ENCODE measurements at regions not wholly inside any gene's neighbourhood (a gene's known extent, or its start where the extent isn't known, plus 50 kb on each side); places are given as distances from the start of the nearest gene placed in this dataset.
"Not testable (repeated sequence)": the region's sequence is repeated elsewhere in the genome, so short reads cannot be mapped to it uniquely, and the experiment has no call there.

DNA sequence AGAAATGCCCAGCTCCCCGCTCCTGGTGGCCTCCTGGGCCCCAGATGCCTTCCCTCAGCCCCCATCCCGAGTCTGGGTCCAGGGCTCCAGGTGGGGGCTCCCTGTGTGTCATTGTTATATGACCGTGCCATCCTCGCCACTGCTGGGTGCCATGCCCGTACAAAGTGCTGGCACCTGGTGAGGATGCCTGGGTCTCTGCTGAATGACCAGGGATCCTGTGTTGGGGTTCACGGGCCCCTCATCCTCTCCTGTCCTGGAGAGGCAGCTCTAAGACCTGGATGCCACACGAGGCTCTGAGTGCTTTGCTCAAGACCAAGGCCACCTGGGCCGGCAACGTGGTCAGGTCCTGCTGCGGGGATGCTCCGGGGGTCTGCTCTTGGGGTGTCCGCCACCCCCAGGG is 206.5 kb downstream of the BANP start:
- DNase-seq (ENCODE audit: low read depth, low spot score); POLR2A ChIA-PET; CTCF ChIA-PET; H3K4me3 ChIP-seq (ENCODE audit: low read depth, low read length): not testable (repeated sequence)

DNA sequence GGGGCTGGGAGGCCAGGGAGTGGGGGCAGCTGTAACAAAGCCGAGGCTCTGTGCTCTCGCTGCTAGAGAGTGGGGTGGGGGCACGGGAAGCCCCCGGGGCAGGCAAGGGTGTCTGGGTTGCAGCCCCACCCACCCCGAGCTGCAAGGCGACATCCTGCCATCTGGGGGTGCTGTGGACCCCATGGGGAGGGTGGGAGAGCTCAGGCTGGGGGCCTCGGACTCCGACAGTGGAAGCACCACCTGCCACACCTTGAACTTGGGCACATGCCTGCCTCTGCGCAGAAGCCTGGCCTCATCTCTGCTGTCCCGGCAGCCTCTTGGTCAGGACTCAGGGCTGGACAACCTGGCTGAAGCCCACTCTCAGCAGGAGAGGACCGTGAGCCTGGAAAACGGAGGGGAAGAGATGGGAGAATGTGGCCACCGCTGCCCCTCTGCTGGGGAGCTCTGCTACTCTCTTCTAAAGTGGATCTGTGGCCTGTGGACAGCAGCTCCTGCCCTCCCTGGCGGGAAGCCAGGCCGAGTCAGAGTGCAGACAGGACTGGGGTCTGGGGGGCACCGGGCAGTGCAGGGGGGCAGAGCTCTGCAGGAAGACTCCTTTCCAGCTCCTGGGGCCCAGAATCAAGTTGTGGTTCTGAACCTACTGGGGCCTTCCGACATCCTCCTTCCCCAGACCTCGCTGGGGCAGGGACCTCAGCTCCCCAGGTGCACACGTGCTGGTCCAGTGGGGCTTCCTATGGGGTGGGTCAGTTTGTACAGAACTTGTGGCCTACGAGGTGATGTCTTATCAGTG is 207.2 kb downstream of the BANP start:
- CTCF ChIA-PET; POLR2A ChIA-PET; DNase-seq (ENCODE audit: low read depth, low spot score); H3K4me3 ChIP-seq (ENCODE audit: low read depth, low read length): not testable (repeated sequence)

DNA sequence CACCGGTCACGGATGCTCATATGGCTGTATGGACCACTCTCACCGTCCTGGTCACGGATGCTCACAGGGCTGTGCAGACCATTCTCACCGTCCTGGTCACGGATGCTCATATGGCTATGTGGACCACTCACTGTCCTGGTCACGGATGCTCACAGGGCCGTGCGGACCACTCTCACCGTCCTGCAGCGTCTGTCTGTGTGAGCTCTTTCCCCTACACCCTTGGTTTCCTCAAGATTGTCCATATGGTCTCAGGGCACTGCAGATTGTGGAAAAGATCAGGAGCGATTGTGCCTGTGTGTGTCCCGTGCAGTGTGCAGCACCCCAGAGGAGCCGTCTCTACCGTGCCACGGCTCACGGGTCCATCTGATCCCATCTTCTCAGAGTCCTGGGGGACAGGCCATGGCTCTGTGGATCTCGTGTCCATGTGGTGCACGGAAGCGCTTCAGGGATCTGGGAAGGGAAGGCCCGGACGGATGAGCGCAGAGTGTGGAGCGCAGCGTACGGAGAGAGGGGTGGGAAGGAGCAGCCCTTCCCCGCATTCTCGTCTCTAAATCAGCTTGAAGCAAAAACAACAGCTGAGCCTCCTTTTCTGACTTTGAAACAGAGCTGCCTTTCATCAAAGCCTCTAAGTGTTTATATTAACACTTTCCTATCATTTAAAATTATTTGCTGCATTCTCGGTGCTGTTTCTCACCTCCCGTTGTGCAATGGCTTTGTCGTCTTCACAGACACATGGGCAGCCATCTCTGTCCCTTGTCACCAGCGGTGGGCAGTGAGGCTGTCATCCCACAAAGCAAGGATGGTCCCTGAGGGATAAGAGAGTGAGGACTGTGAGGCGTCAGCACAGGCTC is 208.0 kb downstream of the BANP start:
- CTCF ChIA-PET; POLR2A ChIA-PET; DNase-seq (ENCODE audit: low read depth, low spot score): not testable (repeated sequence)

DNA sequence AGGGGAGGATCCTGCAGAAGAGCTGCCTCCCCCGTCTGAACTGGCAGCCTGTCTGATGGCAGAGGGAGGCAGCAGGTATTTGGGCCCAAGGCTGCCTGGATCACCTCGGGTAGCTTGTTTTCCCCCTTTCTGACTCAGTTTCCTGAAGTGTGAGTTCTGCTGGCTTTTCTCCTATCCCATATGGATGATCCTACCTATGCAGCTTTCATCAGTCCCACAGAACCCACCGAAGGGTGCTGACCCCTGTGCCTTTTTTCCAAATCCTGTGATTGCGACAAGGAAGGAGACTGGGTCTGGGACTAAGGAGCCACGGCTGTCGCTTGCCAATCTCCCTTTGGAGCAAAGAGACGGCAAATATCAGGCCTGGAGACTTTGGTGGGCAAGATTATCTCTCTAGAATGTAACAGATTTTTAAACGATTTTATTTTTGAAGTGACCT is 208.7 kb downstream of the BANP start:
- H3K4me3 ChIP-seq (ENCODE audit: low read depth, low read length); POLR2A ChIA-PET; CTCF ChIA-PET; DNase-seq (ENCODE audit: low read depth, low spot score): not testable (repeated sequence)

More for the DNA sequence above, 208.0 kb downstream of the BANP start:
- H3K4me3 ChIP-seq (ENCODE audit: low read depth, low read length): not testable (repeated sequence)

DNA sequence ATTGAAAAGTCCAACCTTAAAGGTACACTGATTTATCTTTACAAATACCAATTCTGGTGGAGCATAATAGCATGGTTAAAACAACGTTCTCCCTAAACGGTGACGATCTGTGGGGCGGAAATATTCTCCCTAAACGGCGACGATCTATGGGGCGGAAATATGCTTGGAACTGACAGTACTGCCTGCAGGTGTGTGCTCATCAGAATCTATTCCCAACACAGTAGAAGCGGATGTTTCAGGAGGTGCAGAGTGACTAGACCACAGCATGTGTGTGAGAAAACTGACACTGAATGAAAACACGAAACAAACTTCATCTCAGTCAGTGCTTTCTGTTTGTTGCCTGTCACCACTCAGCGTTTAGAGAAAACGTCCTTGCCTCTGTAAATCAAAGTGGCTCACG is 210.0 kb downstream of the BANP start:
- POLR2A ChIA-PET; H3K4me3 ChIP-seq (ENCODE audit: low read depth, low read length); DNase-seq (ENCODE audit: low read depth, low spot score); CTCF ChIA-PET: not testable (repeated sequence)

DNA sequence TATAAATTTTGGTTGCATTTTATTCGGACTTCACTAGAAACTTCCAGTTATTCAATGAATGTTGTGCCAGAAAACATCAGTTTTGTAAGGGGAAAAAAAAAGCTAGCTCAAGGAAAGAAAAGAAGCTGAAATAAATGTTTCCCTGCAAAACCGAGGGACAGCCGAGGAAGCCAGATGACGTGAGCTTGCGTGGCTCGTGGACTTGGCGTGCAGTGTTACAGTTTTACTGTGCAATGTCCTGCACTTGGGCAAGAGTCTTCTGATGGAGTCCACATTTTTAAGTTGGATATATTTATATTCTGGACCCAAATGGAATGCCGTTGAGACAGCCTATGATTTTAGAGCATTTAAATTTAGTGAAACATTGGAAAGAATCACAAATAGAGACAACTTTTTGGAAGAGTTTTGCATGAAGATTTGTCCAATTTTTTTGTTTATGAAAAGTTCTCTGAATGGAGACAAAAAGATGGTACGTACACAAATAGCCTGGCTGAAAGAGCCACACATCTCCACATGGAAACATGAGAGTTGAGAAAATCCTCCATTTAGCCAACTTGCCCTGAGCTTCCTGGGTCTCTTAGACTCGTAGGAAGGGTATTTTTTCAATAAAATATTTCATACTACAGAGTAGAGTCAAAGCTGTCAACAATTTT is 210.5 kb downstream of the BANP start:
- POLR2A ChIA-PET; CTCF ChIA-PET; DNase-seq (ENCODE audit: low read depth, low spot score); H3K4me3 ChIP-seq (ENCODE audit: low read depth, low read length): not testable (repeated sequence)

DNA sequence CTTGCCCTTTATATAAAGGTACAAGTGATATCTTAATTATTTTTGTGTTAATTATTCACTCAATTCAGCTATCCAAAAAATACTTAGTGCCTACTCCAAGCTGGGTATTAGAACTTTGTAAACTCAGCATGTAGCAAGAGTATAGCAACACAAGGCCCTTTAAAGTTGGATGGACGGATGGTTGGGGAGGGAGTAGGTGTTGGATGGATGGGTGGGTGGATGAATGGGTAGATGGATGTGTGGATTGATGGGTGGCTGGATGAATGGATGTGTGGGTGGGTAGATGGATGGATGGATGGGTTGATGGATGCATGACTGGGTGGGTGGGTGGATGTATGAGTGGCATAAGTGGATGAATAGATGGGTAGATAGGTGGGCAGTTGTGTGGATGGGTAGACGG is 211.5 kb downstream of the BANP start:
- not testable (repeated sequence) for DNase-seq (ENCODE audit: low read depth, low spot score)

DNA sequence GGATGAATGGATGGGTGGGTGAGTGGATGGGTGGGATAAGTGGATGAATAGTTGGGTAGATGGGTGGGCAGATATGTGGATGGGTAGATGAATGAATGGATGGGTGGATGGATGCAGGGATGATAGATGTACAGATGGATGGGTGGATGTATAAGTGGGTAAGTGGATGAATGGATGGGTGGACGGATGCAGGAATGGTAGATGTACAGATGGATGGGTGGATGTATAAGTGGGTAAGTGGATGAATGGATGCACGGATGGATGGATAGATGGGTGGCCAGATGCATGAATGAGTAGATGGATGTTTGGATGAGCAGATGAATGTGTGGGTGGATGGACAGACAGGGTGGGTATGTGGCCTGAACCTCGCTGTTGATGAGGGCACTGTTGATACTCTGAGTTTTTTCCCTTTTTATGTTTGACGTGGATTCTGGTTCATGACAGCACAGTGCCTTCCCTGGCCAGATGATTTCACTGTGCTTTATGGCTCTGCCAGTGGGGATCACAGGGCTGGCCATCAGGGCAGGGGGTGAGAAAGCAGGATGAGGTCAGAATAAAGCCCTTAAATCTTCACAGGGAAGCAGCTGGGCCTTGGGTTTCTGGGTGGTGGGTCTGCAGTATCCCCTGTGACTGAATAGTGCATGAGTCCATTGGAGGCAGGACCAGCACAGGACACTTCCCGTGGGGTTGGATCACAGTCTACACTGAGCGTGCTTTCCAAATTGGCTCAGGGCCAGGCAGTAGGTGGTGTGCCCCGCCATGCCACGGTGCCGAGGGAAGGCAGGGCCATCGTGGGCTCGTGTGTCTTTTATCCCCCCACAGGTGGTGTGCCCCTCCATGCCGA is 213.2 kb downstream of the BANP start:
- DNase-seq (ENCODE audit: low read depth, low spot score); H3K4me3 ChIP-seq (ENCODE audit: low read depth, low read length); POLR2A ChIA-PET; CTCF ChIA-PET: not testable (repeated sequence)

More for the DNA sequence above, 211.5 kb downstream of the BANP start:
- CTCF ChIA-PET; POLR2A ChIA-PET; H3K4me3 ChIP-seq (ENCODE audit: low read depth, low read length): not testable (repeated sequence)

DNA sequence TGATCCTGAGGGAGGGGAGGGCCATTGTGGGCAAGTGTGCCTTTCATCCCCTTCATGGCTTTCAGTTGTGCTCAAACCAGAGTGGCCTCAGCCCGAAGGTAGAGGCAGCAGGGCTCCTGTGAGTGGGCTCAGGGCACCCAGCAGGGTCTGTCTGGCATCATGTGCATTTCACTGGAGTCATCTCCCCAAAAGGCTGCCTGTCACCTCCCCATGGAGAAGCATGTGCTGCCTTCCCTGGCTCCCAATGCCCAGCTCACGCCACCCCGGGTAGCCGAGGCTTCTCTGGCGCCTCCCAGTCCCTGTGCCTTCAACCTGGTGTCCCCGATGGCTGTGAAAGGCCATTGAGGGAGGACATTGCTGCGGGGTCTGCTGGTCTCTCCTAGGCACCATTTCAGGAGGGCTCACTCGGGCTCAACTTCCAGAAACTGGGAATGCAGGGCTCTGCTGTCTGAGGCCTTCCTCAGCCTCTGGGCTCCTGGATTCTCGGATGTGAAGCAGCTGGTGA is 213.9 kb downstream of the BANP start:
- DNase-seq (ENCODE audit: low read depth, low spot score); CTCF ChIA-PET; POLR2A ChIA-PET; H3K4me3 ChIP-seq (ENCODE audit: low read depth, low read length): not testable (repeated sequence)

DNA sequence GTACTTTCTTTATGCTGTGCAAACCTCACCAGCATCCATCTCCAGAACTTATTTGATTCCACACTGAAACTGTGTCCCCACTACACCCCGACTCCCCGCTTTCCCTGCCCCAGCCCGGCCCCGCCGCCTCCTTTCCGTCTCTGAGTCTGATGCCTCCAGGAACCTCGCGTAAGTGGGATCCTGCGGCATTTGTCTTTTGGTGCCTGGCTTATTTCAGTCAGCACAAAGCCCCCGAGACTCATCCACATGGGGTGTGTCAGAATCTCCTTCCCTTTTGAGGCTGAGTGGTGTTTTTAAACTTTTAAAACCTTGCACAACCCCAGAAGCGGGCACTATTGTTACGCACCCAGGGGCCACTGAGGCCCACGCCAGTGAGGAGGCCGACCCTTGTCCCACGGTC is 214.4 kb downstream of the BANP start:
- DNase-seq (ENCODE audit: low read depth, low spot score); POLR2A ChIA-PET; CTCF ChIA-PET: not testable (repeated sequence)

DNA sequence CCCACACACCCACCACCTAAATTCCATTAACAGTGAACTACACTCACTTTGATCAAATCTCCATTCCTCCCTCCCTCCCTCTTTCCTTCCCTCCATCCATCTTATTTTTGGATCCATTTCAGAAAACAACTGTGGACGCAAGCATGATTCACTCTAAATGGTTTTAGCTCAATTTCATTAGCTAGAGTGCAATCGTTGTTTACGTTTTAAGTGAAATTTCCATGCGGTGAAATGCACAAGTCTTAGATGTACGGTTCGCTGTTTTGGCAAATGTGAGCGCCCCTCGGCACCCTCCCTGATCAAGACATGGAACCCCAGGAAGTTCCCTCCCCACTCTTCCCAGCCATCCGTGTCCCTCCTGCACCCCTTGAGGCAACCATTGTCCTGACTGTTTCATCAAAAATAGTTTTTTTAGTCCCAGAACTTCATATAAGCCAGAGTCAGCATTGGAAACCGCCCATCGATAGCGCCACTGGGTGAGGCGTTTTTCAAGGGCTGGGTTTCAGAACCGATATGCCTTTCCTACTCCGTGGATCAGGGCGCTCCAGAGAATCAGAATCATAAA is 215.1 kb downstream of the BANP start:
- DNase-seq (ENCODE audit: low read depth, low spot score); CTCF ChIA-PET; POLR2A ChIA-PET; H3K4me3 ChIP-seq (ENCODE audit: low read depth, low read length): not testable (repeated sequence)

More for the DNA sequence above, 214.4 kb downstream of the BANP start:
- not testable (repeated sequence) for H3K4me3 ChIP-seq (ENCODE audit: low read depth, low read length)

DNA sequence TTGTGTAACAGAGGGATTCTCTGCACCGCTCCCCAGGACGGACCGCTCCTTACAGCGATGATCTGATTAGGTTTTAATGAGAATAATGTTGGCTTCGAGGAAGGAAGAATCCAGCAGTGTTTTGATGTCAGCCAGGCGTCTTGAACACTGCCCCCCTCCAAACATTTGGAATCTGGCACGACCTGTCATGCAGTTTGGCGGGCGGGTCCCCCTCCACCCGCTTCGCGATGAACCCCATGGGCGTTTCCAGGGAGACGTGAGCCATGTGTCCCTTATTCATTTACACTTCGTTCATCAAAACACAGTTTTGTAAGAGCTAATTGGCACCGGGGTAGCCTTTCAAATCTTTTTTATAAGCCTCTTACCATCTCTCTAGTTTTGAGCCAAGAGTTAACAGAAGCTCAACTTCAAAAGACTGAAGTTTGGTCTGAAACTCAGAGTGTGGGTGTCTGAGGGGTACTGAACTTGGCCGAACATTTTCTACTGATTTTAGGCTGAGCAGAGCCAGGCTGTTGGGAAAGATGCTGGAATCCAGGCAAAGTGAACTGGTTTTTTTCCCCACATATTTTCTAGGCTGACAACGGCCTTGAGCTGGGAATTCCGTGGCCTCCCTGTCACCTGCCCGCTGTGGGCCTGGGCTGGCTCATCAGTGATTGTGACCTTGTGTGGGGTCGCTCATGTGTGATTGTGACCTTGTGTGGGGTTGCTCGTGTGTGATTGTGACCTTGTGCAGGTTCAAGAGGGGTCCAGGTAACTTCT is 214.8 kb upstream of the ZNF469 start:
- CTCF ChIA-PET; H3K4me3 ChIP-seq (ENCODE audit: low read depth, low read length); POLR2A ChIA-PET; DNase-seq (ENCODE audit: low read depth, low spot score): not testable (repeated sequence)

DNA sequence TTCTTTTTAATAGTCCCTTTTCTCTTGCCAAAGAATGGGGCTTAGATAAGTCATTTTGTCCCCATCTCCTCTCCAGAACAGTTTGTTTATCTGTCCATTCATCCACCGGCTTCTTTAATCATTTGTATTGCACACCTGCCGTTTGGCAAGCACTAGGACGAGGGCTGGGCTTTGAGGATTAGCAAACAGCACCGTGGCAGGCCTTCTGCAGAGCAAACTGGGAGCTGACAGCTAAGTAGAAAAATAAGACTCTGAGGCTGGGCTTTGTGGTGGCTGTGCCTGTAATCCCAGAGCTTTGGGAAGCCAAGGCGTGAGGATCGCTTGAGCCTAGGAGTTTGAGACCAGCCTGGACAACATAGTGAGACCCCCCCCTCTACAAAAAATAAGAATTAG is 214.2 kb upstream of the ZNF469 start:
- H3K4me3 ChIP-seq (ENCODE audit: low read depth, low read length); POLR2A ChIA-PET; CTCF ChIA-PET; DNase-seq (ENCODE audit: low read depth, low spot score): not testable (repeated sequence)

DNA sequence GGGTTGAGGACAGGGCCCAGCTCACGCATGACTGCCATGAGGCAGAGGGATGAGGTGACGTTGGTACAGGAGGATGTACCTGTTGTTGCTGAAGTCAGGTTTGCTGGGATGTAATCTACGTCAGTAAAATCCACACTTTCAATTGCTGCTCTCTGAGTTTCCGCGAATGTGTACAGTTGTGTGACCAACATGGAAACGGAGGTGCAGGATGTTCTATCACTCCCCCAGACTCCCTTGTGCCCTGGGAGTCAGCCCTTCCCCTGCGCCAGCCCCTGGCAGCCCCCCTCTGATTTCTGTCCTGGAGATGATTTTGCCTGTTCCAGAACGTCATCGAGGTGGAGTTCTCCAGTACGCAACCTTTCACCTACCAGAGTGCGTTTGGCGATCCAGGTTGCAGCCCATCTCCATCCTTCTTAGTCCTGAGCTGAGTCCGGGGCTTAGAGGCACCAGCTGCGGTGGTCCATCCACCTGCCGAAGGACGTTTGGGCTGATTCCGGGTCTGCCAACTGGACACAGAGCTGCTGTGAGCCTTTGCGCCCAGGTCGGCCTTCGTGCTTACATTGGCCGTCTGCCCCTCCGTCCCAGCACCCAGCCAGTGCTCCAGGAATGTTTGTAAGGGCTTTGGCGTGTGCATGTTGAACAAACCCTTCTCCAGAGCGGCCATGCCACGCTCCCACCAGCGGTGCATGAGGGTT is 213.5 kb upstream of the ZNF469 start:
- CTCF ChIA-PET; POLR2A ChIA-PET; H3K4me3 ChIP-seq (ENCODE audit: low read depth, low read length); DNase-seq (ENCODE audit: low read depth, low spot score): not testable (repeated sequence)

DNA sequence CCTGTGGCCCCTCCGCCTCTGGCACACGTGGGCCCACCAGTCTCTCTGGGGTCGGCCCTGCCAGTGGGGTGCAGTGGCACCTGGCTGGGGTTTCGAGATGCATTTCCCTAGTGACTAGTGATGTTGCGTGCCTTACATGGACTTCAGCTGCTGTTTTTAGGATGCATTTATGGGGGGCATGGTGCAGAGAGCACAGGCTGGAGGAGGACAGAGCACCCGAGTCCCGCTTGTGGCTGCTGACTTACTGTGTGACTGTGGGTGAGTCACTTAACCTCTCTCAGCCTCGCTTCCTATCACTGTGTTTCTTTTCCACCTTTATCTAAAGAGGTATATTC is 213.0 kb upstream of the ZNF469 start:
- CTCF ChIA-PET; DNase-seq (ENCODE audit: low read depth, low spot score); H3K4me3 ChIP-seq (ENCODE audit: low read depth, low read length); POLR2A ChIA-PET: not testable (repeated sequence)

All from AG04449 (cell line).